Fibroblast of the conjunctiva (primary cell): ENCODE measurements at regions not wholly inside any gene's neighbourhood (a gene's known extent, or its start where the extent isn't known, plus 50 kb on each side); places are given as distances from the start of the nearest gene placed in this dataset.

ENCODE experiments used
- DNase-seq: peaks from one replicate; pipeline ENCODE4 v3.0.0-alpha.2; 2010; ENCODE audit warnings: low read depth

GRCh38 chr2:126748188-126748760, 92.3 kb downstream of the GYPC start:
- no peak for DNase-seq

DNA sequence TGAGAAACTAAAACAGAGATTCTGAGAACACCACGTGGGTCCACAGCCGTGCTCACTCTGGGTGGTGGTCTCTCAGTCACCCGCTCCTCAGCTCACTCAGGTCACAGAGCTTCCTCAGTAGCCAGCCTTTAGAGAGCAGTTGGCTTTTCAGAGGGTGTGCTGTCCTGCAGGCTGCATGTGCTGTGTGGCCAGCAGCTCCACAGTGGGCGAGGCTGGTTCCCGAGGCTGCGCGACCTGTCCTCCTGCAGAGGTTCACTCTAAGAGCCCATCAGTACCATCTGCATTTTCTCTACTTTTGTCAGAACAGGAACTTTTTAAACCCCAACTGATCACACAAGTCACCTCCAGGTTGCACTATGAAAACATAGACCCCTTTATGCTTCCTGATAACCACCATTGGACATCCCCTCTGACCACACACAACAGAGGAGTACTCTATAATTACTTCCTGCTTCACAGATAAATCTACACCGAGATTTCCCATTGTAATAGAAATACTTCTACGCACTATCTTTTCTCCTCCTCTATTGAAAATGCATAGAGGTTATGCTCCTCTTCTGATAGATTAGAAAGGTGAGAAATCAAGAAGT, 93.1 kb downstream of the GYPC start:
- DNase-seq: no peak

DNA sequence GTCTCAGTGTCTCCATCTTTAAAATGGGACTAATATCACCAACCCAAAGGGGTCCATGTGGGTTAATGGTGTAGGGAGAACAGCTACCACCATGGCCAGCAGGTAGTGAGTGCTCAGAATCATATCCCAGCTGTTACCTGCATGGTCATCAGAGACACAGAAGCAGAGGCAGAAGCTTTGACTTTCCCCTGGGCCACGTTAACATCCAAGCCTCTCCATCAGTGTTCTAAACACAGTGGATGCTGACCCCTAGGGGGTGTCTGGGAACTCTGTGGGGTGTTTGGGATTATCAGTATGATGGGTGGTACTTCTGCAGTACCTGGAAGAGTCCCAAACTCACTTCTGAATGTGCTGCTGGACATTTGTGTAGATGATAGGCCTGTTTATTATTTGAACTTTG, 93.6 kb downstream of the GYPC start:
- no peak for DNase-seq

GRCh38 chr2:126750506-126750905, 94.5 kb downstream of the GYPC start:
- no peak for DNase-seq

DNA sequence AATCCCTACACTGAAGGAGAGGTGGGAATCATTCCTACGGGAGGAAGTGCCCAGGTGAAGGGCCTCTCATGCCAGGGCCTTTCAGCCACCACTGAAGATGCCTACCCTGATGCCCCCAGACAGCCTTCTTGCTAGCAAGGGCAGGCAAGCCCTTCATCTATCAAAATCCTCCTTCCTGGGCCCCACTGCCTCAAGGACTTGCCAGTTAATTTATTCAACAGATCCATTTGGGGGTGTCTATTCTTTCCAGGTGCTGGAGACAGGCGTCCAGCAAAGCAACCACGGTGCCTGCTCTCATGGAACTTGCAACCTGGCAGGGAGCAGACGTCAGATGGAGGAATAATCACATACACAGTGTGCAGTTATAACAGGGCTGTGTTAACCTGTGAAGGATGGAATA, 95.5 kb downstream of the GYPC start:
- DNase-seq: no peak

GRCh38 chr2:126752876-126753275, 96.9 kb downstream of the GYPC start:
- no peak for DNase-seq

DNA sequence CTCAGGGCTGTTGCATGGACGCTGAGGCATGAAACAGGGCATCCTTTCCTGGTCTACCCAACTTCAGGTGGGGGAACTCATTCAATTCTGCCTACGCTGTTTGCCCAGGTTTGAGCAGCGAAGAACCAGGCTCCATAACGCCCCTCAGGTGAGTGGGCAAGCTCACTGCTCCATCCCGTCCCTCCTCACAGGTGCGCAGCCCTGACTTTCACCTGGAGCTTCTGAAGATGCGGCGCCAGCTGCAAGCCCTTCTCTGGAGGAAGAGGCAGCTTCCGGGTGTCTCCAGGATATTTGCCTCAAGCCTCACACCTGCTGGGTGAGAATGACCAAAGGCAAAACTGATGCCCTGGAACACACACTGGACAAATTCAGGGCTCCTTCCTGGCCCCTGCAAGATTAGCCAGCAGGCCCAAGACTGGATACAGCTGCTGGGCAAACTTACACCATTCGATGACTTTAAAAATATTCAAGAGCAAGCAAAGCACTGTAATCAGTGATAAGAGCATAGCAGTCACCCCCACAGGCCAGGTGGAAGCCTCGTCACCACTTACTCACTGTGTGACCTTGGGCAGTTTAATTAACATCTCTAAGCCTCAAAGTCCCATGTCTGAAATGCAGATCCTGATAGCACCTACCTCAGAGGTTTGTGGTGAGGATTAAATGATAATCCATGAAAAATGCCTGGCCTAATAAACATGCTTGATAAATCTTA, 97.7 kb downstream of the GYPC start:
- no peak for DNase-seq

- DNase-seq: no peak
Observed at GRCh38 chr2:126754240-126755004, 98.5 kb downstream of the GYPC start.

- DNase-seq: no peak
Observed at GRCh38 chr2:126756125-126756524, 100.2 kb downstream of the GYPC start.

- DNase-seq: no peak
Observed at GRCh38 chr2:126761256-126761980, 105.5 kb downstream of the GYPC start.

DNA sequence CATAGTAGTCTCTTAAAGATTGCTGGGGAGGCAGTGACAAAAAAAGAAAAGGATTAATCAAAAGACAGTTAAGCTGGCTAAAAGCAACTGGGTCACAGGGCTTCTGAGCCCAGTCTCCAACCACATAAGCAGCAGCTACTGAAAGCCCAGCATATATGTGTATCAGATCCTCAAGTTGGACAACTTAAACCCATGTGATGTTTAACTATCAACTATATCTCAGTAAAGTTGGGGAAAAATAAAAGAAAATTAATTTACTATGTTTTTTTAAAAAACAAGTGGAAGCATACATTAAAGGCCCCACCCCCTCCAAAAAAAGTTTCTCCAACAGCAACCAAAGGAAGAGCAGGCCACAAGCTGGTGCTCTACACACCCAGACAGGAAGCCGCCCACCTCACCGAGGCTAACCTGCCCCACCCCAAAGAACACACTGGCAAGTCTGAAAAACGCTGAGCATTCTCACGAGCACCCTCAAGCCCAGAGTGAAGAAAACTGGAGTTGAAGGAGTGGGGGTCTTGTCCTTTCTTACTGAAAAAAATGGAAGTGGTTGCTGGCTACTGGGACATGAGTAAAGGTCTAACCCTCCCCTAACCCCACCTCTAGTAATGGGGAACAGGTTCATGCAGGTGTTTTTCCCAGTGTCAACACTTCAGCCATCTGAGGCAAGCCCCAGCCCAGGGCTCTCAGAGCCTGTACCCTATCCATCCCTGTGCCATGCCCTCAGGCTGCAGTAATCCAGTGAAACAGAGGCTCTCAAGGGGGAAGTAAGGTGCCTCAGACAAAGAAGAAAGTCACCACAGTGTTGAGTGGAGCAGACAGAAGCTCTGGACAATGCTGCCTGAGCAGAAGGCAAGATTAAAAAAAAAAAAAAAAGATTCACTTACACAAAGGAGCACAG, 106.3 kb downstream of the GYPC start:
- no peak for DNase-seq

DNA sequence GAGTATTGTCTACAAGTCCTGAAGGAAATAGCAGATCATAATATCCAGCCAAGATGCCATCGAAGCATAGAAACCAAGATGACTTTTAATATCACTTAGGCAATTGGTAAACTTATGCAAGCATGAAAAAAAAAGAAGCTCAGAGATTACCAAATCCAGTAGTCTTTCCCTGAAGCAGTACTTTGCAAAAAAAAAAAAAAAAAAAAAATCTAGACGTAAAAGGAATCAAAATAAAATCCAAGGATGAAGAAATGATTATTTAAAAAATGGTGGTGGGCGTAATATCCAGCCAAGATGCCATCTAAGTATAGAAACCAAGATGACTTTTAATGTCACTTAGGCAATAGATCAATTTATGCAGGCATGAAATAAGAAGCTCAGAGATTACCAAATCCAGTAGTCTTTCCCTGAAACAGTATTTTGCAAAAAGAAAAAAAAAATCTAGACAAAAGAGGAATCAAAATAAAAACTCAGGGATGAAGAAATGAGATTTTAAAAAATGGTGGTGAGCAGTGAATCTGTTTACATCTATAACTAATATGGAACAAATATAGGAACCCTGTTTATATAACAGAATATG, 108.8 kb downstream of the GYPC start:
- DNase-seq: no peak

- DNase-seq: no peak
Observed at GRCh38 chr2:126765395-126765794, 109.4 kb downstream of the GYPC start.

DNA sequence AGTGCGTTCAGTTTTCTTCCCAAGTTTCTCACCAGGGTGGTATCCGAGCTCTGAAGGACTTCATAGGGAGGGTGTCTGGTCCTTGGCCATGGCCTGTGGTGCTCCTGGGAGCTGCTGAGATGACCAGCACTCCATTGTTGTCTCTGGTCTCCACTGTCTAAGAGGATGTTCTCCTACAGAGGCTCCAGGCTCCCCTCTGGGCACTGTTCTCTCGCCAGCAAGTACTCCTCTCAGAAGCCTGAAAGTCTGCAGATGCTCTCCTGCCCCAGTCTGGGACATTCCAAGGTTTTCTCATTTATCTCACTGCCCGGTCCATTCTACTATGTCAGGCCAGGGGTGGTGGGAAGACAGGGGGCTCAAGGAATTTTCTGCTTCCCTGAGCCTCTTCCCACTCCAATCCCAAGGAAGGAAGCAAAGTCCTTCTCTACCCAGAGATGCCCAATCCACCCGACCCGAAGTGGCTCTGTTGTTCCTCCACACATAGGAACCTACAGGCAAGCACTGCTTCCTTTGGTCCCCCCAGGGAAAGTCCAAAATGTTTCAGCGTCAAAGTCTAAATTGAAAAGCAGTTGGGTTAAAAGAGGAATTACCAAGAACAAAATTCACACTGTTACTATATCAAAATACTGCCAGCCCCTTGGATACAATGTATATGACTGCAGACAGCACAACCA, 110.5 kb downstream of the GYPC start:
- DNase-seq: no peak

DNA sequence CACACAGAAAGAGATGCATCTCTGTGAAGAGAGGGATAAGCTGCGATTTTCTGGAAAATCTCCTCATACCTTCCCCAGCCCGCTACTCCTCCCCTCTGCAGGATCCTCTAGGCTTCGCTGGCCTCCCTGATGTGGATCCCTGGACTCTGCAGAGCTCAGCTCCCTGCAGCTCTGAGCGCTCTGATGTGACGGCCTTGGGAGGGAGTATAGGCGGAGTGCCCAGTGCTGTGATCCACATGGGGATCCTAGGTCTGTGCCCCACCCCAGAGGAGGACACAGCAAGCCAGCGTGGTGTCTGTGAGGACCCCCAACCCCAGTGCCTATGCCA, 111.0 kb downstream of the GYPC start:
- no peak for DNase-seq

GRCh38 chr2:126769118-126769517, 113.2 kb downstream of the GYPC start:
- no peak for DNase-seq

GRCh38 chr2:126770466-126770865, 114.5 kb downstream of the GYPC start:
- DNase-seq: no peak

DNA sequence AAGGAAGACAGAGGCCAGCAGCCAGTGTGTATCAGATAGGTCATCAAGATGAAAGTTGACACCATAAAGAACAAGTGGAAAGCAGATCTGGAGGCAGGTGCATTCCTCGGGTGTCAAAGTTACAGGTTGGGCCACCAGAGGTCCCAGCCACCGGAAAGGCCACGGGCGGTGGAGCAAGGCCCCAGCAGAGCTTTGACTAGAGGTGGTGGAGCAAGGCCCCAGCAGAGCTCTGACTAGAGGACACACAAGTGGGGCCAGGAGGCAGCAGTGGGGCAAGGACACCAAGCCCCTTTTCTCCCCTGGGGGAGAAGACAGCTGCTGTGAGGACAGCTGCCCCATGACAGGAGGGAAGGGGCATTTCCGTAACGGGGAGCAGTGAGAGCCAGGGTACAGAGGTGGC, 115.1 kb downstream of the GYPC start:
- DNase-seq: no peak

GRCh38 chr2:126771501-126772195, 115.7 kb downstream of the GYPC start:
- DNase-seq: no peak

GRCh38 chr2:126774290-126774689, 118.3 kb downstream of the GYPC start:
- DNase-seq: no peak
